Endothelial cell of umbilical vein (primary cell): ENCODE measurements at regions not wholly inside any gene's neighbourhood (a gene's known extent, or its start where the extent isn't known, plus 50 kb on each side); places are given as distances from the start of the nearest gene placed in this dataset.

Experiments used
- BruUV-seq: library from RNA; stranded (reverse); fragments of 400-500 nt; replicated peaks from 2 replicates; lab custom pipeline; 2021; lab: Mats Ljungman, UMichigan
- CTCF ChIA-PET: fragments of 300-600, 350-600 bp; sonication (Branson Sonifier 250); formaldehyde crosslinking; loops from one replicate; lab custom pipeline; 2021; ENCODE audit warnings: antibody characterized with exemption, inconsistent platforms; lab: Charles Lee
- POLR2A ChIA-PET: fragments of 300-600, 350-600 bp; sonication (Branson Sonifier 250); formaldehyde crosslinking; loops from one replicate; lab custom pipeline; 2021; ENCODE audit warnings: antibody characterized with exemption, inconsistent platforms; lab: Charles Lee
- DNase-seq: peaks from one replicate; pipeline ENCODE4 v3.0.0-alpha.2; 2011; ENCODE audit warnings: low read depth, low spot score
- FAIRE-seq: peaks from 2 replicates; lab custom pipeline; 2011; peaks lifted over from hg19 to GRCh38; lab: Jason Lieb, UNC
- H2AFZ ChIP-seq: 2 replicates; pipeline ENCODE4 v1.6.0; 2012; ENCODE audit warnings: low read depth, low read length, control low read depth, inconsistent platforms
- H3K27ac ChIP-seq: 2 replicates; pipeline ENCODE4 v1.5.1; 2011; ENCODE audit warnings: low read depth, mild to moderate bottlenecking, control low read depth, low read length, moderate library complexity; ENCODE audit not compliant: insufficient read depth
- H3K27me3 ChIP-seq, 2 experiments: 2 replicates each; pipeline versions ENCODE4 v1.6.0 to v1.6.1; 2011; ENCODE audit warnings: low read length in 2 of 2, mixed read lengths in 1 of 2; ENCODE audit not compliant: control insufficient read depth in 2 of 2, insufficient read depth in 2 of 2
- H3K36me3 ChIP-seq, 2 experiments: 2 replicates in 1 of 2; 3 replicates in 1 of 2; pipeline ENCODE4 v1.5.1; 2011; ENCODE audit warnings: low read length in 2 of 2, mild to moderate bottlenecking in 1 of 2, moderate library complexity in 1 of 2; ENCODE audit not compliant: control insufficient read depth in 2 of 2, insufficient read depth in 2 of 2; ENCODE audit errors: extremely low read depth in 1 of 2
- H3K4me1 ChIP-seq: 3 replicates; pipeline ENCODE4 v1.5.1; 2011; ENCODE audit warnings: mild to moderate bottlenecking, low read length; ENCODE audit not compliant: control insufficient read depth, insufficient read depth; ENCODE audit errors: extremely low read depth
- H3K4me2 ChIP-seq: 2 replicates; pipeline ENCODE4 v1.6.1; 2011; ENCODE audit warnings: low read length, control low read depth, mixed read lengths; ENCODE audit not compliant: insufficient read depth
- H3K4me3 ChIP-seq, 3 experiments: fragments of 200-600 bp in 1 of 3; sonication (generic), shearing (Covaris generic) in 1 of 3; replicated peaks in 1 of 3; 2 replicates each; pipeline ENCODE4 v1.5.1; 2011 to 2016; ENCODE audit warnings: control low read depth in 3 of 3, low read length in 3 of 3, mild to moderate bottlenecking in 2 of 3, inconsistent platforms in 1 of 3, low read depth in 1 of 3, moderate library complexity in 1 of 3; ENCODE audit not compliant: insufficient read depth in 1 of 3
- H3K79me2 ChIP-seq: 2 replicates; pipeline ENCODE4 v1.6.0; 2012; ENCODE audit warnings: low read length, inconsistent platforms; ENCODE audit not compliant: control insufficient read depth, insufficient read depth
- H3K9ac ChIP-seq: replicated peaks from 2 replicates; pipeline ENCODE3; 2011; ENCODE audit warnings: low read length, control low read depth; ENCODE audit not compliant: insufficient read depth; ENCODE audit errors: extremely low read depth
- H3K9me1 ChIP-seq: replicated peaks from 3 replicates; pipeline ENCODE4 v1.6.0; 2011; ENCODE audit warnings: mild to moderate bottlenecking, low read length; ENCODE audit not compliant: control insufficient read depth, insufficient read depth; ENCODE audit errors: extremely low read depth
- H3K9me3 ChIP-seq: replicated peaks from 2 replicates; pipeline ENCODE4 v1.5.1; 2012; ENCODE audit warnings: low read length, inconsistent platforms; ENCODE audit not compliant: control insufficient read depth, insufficient read depth
- H4K20me1 ChIP-seq: replicated peaks from 2 replicates; pipeline ENCODE3; 2011; ENCODE audit warnings: mild to moderate bottlenecking, low read length; ENCODE audit not compliant: control insufficient read depth, insufficient read depth; ENCODE audit errors: extremely low read depth
- EZH2 ChIP-seq: IDR thresholded peaks from 2 replicates; pipeline ENCODE4 v1.6.1; 2012; ENCODE audit warnings: borderline replicate concordance, low read depth, mild to moderate bottlenecking, moderate library complexity, low read length, inconsistent platforms; ENCODE audit not compliant: severe bottlenecking
- FOS ChIP-seq: IDR thresholded peaks from 2 replicates; pipeline ENCODE4 v1.6.1; 2011; ENCODE audit warnings: mild to moderate bottlenecking, low read length, moderate library complexity, borderline replicate concordance; ENCODE audit not compliant: insufficient read depth
- GATA2 ChIP-seq: IDR thresholded peaks from 2 replicates; pipeline ENCODE4 v1.7.0; 2011; ENCODE audit warnings: low read depth, mild to moderate bottlenecking, moderate library complexity, mixed read lengths, low read length; ENCODE audit not compliant: insufficient read length, insufficient read depth
- JUN ChIP-seq: IDR thresholded peaks from 2 replicates; pipeline ENCODE4 v1.6.1; 2011; ENCODE audit warnings: borderline replicate concordance, low read depth; ENCODE audit not compliant: insufficient read length, insufficient read depth
- POLR2A ChIP-seq: IDR thresholded peaks from 2 replicates; pipeline ENCODE4 v1.6.1; 2012; ENCODE audit warnings: low read depth, mild to moderate bottlenecking, control low read depth, low read length
- POLR2AphosphoS5 ChIP-seq: IDR thresholded peaks from 2 replicates; pipeline ENCODE4 v1.6.1; 2012; ENCODE audit warnings: low read depth, mild to moderate bottlenecking, control low read depth, low read length, moderate library complexity; ENCODE audit not compliant: insufficient read depth
- dilution Hi-C: fragments of 300-500 bp; cut with MboI; formaldehyde crosslinking; loops from one replicate; pipeline ENCODE4 v1.15.0; 2019; ENCODE audit warnings: low sequenced_read_pairs; ENCODE audit not compliant: extremely low pct_ligation_motif_present
- intact Hi-C: fragments of 100-400 bp; cut with micrococcal nuclease; formaldehyde crosslinking; loops from one replicate; pipeline ENCODE4 v1.10.0; 2022
- TF ChIP-seq, protein P1 (sequence below), 2 donors: IDR thresholded peaks; 1 replicate in 1 of 2; 2 replicates in 1 of 2; pipeline ENCODE4 v1.5.1; 2011; ENCODE audit warnings: low read length in 2 of 2, mild to moderate bottlenecking in 2 of 2, moderate library complexity in 2 of 2, control low read depth in 1 of 2, inconsistent platforms in 1 of 2, low read depth in 1 of 2; ENCODE audit not compliant: insufficient read depth in 1 of 2; ENCODE audit errors: extremely low read depth in 1 of 2

GRCh38 chr6:147054871-147055270 lies 149.3 kb upstream of the STXBP5 start:
- Histone ChIP-seq H2AFZ (no peak overlapping the region), H4K20me1 (no peaks in the 10 kb centered on the region), H3K79me2 (no peaks in the 10 kb centered on the region), H3K9ac (no peak overlapping the region), H3K9me3 (no peaks in the 10 kb centered on the region), H3K4me2 (no peak overlapping the region), H3K27ac (no peak overlapping the region), H3K4me3 (no peak overlapping the region), H3K27me3 (no peaks in the 10 kb centered on the region), H3K9me1 (no peaks in the 10 kb centered on the region), H3K36me3 (no peaks in the 10 kb centered on the region), H3K4me1 (no peaks in the 10 kb centered on the region)
- no peak for TF ChIP-seq POLR2A
- TF ChIP-seq JUN, result no peak
- TF ChIP-seq EZH2, result no peak
- TF ChIP-seq POLR2AphosphoS5, result no peak
- TF ChIP-seq, protein P1, sequence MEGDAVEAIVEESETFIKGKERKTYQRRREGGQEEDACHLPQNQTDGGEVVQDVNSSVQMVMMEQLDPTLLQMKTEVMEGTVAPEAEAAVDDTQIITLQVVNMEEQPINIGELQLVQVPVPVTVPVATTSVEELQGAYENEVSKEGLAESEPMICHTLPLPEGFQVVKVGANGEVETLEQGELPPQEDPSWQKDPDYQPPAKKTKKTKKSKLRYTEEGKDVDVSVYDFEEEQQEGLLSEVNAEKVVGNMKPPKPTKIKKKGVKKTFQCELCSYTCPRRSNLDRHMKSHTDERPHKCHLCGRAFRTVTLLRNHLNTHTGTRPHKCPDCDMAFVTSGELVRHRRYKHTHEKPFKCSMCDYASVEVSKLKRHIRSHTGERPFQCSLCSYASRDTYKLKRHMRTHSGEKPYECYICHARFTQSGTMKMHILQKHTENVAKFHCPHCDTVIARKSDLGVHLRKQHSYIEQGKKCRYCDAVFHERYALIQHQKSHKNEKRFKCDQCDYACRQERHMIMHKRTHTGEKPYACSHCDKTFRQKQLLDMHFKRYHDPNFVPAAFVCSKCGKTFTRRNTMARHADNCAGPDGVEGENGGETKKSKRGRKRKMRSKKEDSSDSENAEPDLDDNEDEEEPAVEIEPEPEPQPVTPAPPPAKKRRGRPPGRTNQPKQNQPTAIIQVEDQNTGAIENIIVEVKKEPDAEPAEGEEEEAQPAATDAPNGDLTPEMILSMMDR (IDR thresholded peaks at IDR 0.05; ENCODE audit: extremely low read depth in 1 of 2, insufficient read depth in 1 of 2, low read depth in 1 of 2, low read length in 2 of 2), result no peak
- dilution Hi-C loops, result no loop called here
- ChIA-PET CTCF (interaction anchor here (0.6 kb wide), 1 partner anchor 148 kb away, joined by 3 read pairs; no protein-coding TSS in a partner anchor), POLR2A (no interaction called here)
- no peak for DNase-seq
- BruUV-seq, result no TSS peak
- no peak for FAIRE-seq
- intact Hi-C loops, result no loop called here

DNA sequence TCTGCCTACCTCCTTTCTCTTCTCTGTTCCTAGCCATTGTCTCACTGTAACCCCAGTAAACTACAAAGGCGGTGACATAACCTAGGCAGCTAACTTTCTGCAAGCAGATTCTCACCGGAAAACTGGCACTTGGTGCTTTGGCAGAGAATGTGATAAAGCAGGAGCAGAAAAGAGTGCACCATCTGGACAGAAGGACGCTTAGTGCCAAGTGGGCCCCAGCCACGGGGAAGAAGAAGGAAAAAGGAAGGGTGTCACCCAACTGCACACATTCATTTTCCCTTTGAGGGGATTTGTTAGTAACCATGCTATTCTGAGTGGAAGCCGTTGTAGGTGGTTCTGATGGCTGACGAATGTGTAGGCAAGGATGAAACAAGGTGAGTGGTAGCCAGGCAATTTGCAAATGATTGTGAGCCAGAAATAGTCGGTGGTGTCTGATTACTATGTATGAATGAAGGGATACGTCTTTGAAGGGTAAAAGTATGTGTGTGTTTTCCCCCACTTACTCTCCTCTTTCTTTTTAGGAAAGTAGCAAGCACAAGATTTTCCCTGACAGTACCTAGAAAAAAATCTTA lies 148.3 kb upstream of the STXBP5 start:
- H3K4me1 ChIP-seq, result no peaks in the 10 kb centered on the region
- no peaks in the 10 kb centered on the region for H4K20me1 ChIP-seq
- H3K4me2 ChIP-seq, result no peak overlapping the region
- TF ChIP-seq GATA2 (no peak), POLR2AphosphoS5 (no peak), FOS (no peak), EZH2 (no peak)
- no peaks in the 10 kb centered on the region for H3K36me3 ChIP-seq
- H3K9me3 ChIP-seq, result no peaks in the 10 kb centered on the region
- POLR2A ChIA-PET, result no interaction called here
- no peak overlapping the region for H3K27ac ChIP-seq
- DNase-seq (no peak), FAIRE-seq (no peak)
- H3K4me3 ChIP-seq, result no peak overlapping the region
- CTCF ChIA-PET, result no interaction called here
- no peak overlapping the region for H2AFZ ChIP-seq
- dilution Hi-C loops (no loop called here), intact Hi-C loops (no loop called here)
- H3K9me1 ChIP-seq, result no peaks in the 10 kb centered on the region
- no peaks in the 10 kb centered on the region for H3K27me3 ChIP-seq
- no peak overlapping the region for H3K9ac ChIP-seq
- H3K79me2 ChIP-seq, result no peaks in the 10 kb centered on the region
- no TSS peak for BruUV-seq
